HUES48 (cell line): ENCODE measurements at regions not wholly inside any gene's neighbourhood (a gene's known extent, or its start where the extent isn't known, plus 50 kb on each side); places are given as distances from the start of the nearest gene placed in this dataset.

Experiments used
- H3K27ac ChIP-seq: one replicate; pipeline ENCODE4 v1.7.0; 2013; ENCODE audit warnings: low read depth, low read length, inconsistent platforms
- H3K27me3 ChIP-seq: 2 replicates; pipeline ENCODE4 v1.6.1; 2013; ENCODE audit warnings: mild to moderate bottlenecking, low read length; ENCODE audit not compliant: control insufficient read depth, insufficient read depth
- H3K36me3 ChIP-seq: 2 replicates; pipeline ENCODE4 v1.6.1; 2013; ENCODE audit warnings: low read length; ENCODE audit not compliant: control insufficient read depth, insufficient read depth
- H3K4me1 ChIP-seq: 2 replicates; pipeline ENCODE4 v1.6.1; 2013; ENCODE audit warnings: mild to moderate bottlenecking, low read length; ENCODE audit not compliant: control insufficient read depth, insufficient read depth
- H3K4me3 ChIP-seq: 2 replicates; pipeline ENCODE4 v1.5.1; 2013; ENCODE audit warnings: mild to moderate bottlenecking, low read depth, low read length
- H3K9ac ChIP-seq: 2 replicates; pipeline ENCODE4 v1.6.1; 2013; ENCODE audit warnings: mild to moderate bottlenecking, low read depth, low read length, moderate library complexity
- H3K9me3 ChIP-seq: 2 replicates; pipeline ENCODE4 v1.6.1; 2013; ENCODE audit warnings: low read length; ENCODE audit not compliant: control insufficient read depth, insufficient read depth

GRCh38 chr5:124644138-124644537 is 102.3 kb downstream of the ZNF608 start:
- Histone ChIP-seq H3K4me3 (no peak overlapping the region), H3K9me3 (no peaks in the 10 kb centered on the region), H3K27ac (peak overlapping the region; percentile 69), H3K27me3 (no peaks in the 10 kb centered on the region), H3K36me3 (peaks cover 45% of the 10 kb centered on the region), H3K4me1 (peaks cover 50% of the 10 kb centered on the region), H3K9ac (no peak overlapping the region)

- Histone ChIP-seq H3K4me1 (peaks cover 58% of the 10 kb centered on the region), H3K36me3 (peaks cover 40% of the 10 kb centered on the region), H3K27ac (peak overlapping the region; percentile 69), H3K27me3 (no peaks in the 10 kb centered on the region), H3K9ac (no peak overlapping the region), H3K4me3 (no peak overlapping the region), H3K9me3 (no peaks in the 10 kb centered on the region)
Observed at GRCh38 chr5:124643336-124643735, 103.1 kb downstream of the ZNF608 start.

- no peaks in the 10 kb centered on the region for H3K9me3 ChIP-seq
- no peaks in the 10 kb centered on the region for H3K27me3 ChIP-seq
- peaks cover 33% of the 10 kb centered on the region for H3K36me3 ChIP-seq
- no peak overlapping the region for H3K27ac ChIP-seq
- H3K4me3 ChIP-seq, result no peak overlapping the region
- H3K4me1 ChIP-seq, result peaks cover 62% of the 10 kb centered on the region
- H3K9ac ChIP-seq, result no peak overlapping the region
Observed at GRCh38 chr5:124642151-124642550, 104.3 kb downstream of the ZNF608 start.

GRCh38 chr5:124641154-124641792 is 105.2 kb downstream of the ZNF608 start:
- Histone ChIP-seq H3K4me3 (no peak overlapping the region), H3K27ac (no peak overlapping the region), H3K9me3 (no peaks in the 10 kb centered on the region), H3K36me3 (peaks cover 26% of the 10 kb centered on the region), H3K9ac (no peak overlapping the region), H3K27me3 (no peaks in the 10 kb centered on the region), H3K4me1 (peaks cover 68% of the 10 kb centered on the region)

- H3K36me3 ChIP-seq, result peaks cover 36% of the 10 kb centered on the region
- H3K4me3 ChIP-seq, result peak overlapping the region; percentile 52
- H3K27ac ChIP-seq, result peak overlapping the region; percentile 93
- no peaks in the 10 kb centered on the region for H3K27me3 ChIP-seq
- peak overlapping the region; percentile 8 for H3K9ac ChIP-seq
- H3K9me3 ChIP-seq, result no peaks in the 10 kb centered on the region
- peaks cover 81% of the 10 kb centered on the region for H3K4me1 ChIP-seq
Observed at GRCh38 chr5:124639095-124639665, 107.3 kb downstream of the ZNF608 start.

- no peak overlapping the region for H3K9ac ChIP-seq
- H3K4me1 ChIP-seq, result peaks cover 60% of the 10 kb centered on the region
- H3K9me3 ChIP-seq, result no peaks in the 10 kb centered on the region
- peaks cover 39% of the 10 kb centered on the region for H3K36me3 ChIP-seq
- no peak overlapping the region for H3K27ac ChIP-seq
- H3K27me3 ChIP-seq, result no peaks in the 10 kb centered on the region
- no peak overlapping the region for H3K4me3 ChIP-seq
Observed at GRCh38 chr5:124637011-124637410, 109.4 kb downstream of the ZNF608 start.

GRCh38 chr5:124634741-124635323 is 111.6 kb downstream of the ZNF608 start:
- peaks cover 24% of the 10 kb centered on the region for H3K36me3 ChIP-seq
- no peaks in the 10 kb centered on the region for H3K27me3 ChIP-seq
- no peaks in the 10 kb centered on the region for H3K9me3 ChIP-seq
- H3K4me3 ChIP-seq, result no peak overlapping the region
- peaks cover 43% of the 10 kb centered on the region for H3K4me1 ChIP-seq
- H3K27ac ChIP-seq, result no peak overlapping the region
- no peak overlapping the region for H3K9ac ChIP-seq

GRCh38 chr5:124634228-124634739 is 112.2 kb downstream of the ZNF608 start:
- Histone ChIP-seq H3K9ac (no peak overlapping the region), H3K36me3 (peaks cover 24% of the 10 kb centered on the region), H3K4me1 (peaks cover 42% of the 10 kb centered on the region), H3K27me3 (no peaks in the 10 kb centered on the region), H3K9me3 (no peaks in the 10 kb centered on the region), H3K4me3 (no peak overlapping the region), H3K27ac (peak overlapping the region; percentile 29)

- no peak overlapping the region for H3K27ac ChIP-seq
- H3K9me3 ChIP-seq, result no peaks in the 10 kb centered on the region
- H3K27me3 ChIP-seq, result no peaks in the 10 kb centered on the region
- H3K4me3 ChIP-seq, result no peak overlapping the region
- peaks cover 24% of the 10 kb centered on the region for H3K36me3 ChIP-seq
- H3K4me1 ChIP-seq, result peaks cover 33% of the 10 kb centered on the region
- H3K9ac ChIP-seq, result no peak overlapping the region
Observed at GRCh38 chr5:124633209-124633608, 113.2 kb downstream of the ZNF608 start.

- Histone ChIP-seq H3K9ac (no peak overlapping the region), H3K27ac (no peak overlapping the region), H3K4me3 (no peak overlapping the region), H3K27me3 (no peaks in the 10 kb centered on the region), H3K4me1 (peaks cover 29% of the 10 kb centered on the region), H3K9me3 (no peaks in the 10 kb centered on the region), H3K36me3 (peaks cover 20% of the 10 kb centered on the region)
Observed at GRCh38 chr5:124631874-124632550, 114.4 kb downstream of the ZNF608 start.
